ENCODE measurements at regions not wholly inside any gene's neighbourhood (a gene's known extent, or its start where the extent isn't known, plus 50 kb on each side); places are given as distances from the start of the nearest gene placed in this dataset.

- TF ChIP-seq, protein P1, sequence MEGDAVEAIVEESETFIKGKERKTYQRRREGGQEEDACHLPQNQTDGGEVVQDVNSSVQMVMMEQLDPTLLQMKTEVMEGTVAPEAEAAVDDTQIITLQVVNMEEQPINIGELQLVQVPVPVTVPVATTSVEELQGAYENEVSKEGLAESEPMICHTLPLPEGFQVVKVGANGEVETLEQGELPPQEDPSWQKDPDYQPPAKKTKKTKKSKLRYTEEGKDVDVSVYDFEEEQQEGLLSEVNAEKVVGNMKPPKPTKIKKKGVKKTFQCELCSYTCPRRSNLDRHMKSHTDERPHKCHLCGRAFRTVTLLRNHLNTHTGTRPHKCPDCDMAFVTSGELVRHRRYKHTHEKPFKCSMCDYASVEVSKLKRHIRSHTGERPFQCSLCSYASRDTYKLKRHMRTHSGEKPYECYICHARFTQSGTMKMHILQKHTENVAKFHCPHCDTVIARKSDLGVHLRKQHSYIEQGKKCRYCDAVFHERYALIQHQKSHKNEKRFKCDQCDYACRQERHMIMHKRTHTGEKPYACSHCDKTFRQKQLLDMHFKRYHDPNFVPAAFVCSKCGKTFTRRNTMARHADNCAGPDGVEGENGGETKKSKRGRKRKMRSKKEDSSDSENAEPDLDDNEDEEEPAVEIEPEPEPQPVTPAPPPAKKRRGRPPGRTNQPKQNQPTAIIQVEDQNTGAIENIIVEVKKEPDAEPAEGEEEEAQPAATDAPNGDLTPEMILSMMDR (IDR thresholded peaks at IDR 0.05; ENCODE audit: low read depth, low read length, missing input control): no peak
- TF ChIP-seq TAF1 (conservative IDR thresholded peaks at IDR 0.05): no peak
- TF ChIP-seq, protein P2, sequence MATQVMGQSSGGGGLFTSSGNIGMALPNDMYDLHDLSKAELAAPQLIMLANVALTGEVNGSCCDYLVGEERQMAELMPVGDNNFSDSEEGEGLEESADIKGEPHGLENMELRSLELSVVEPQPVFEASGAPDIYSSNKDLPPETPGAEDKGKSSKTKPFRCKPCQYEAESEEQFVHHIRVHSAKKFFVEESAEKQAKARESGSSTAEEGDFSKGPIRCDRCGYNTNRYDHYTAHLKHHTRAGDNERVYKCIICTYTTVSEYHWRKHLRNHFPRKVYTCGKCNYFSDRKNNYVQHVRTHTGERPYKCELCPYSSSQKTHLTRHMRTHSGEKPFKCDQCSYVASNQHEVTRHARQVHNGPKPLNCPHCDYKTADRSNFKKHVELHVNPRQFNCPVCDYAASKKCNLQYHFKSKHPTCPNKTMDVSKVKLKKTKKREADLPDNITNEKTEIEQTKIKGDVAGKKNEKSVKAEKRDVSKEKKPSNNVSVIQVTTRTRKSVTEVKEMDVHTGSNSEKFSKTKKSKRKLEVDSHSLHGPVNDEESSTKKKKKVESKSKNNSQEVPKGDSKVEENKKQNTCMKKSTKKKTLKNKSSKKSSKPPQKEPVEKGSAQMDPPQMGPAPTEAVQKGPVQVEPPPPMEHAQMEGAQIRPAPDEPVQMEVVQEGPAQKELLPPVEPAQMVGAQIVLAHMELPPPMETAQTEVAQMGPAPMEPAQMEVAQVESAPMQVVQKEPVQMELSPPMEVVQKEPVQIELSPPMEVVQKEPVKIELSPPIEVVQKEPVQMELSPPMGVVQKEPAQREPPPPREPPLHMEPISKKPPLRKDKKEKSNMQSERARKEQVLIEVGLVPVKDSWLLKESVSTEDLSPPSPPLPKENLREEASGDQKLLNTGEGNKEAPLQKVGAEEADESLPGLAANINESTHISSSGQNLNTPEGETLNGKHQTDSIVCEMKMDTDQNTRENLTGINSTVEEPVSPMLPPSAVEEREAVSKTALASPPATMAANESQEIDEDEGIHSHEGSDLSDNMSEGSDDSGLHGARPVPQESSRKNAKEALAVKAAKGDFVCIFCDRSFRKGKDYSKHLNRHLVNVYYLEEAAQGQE (IDR thresholded peaks at IDR 0.05): no peak
- TF ChIP-seq SP1 (IDR thresholded peaks at IDR 0.05): no peak
- TF ChIP-seq RAD21 (IDR thresholded peaks at IDR 0.05): no peak
- no peak for TF ChIP-seq ATF3 (IDR thresholded peaks at IDR 0.05)
- TF ChIP-seq JUND (IDR thresholded peaks at IDR 0.05): no peak
- no peak for TF ChIP-seq EGR1 (IDR thresholded peaks at IDR 0.05; ENCODE audit: low read depth in 2 of 2)
- no peak for TF ChIP-seq YY1 (IDR thresholded peaks at IDR 0.05)
- no peak for TF ChIP-seq HNF4A (conservative IDR thresholded peaks at IDR 0.05)
- TF ChIP-seq MAX (IDR thresholded peaks at IDR 0.05): no peak
- TF ChIP-seq, protein P3, sequence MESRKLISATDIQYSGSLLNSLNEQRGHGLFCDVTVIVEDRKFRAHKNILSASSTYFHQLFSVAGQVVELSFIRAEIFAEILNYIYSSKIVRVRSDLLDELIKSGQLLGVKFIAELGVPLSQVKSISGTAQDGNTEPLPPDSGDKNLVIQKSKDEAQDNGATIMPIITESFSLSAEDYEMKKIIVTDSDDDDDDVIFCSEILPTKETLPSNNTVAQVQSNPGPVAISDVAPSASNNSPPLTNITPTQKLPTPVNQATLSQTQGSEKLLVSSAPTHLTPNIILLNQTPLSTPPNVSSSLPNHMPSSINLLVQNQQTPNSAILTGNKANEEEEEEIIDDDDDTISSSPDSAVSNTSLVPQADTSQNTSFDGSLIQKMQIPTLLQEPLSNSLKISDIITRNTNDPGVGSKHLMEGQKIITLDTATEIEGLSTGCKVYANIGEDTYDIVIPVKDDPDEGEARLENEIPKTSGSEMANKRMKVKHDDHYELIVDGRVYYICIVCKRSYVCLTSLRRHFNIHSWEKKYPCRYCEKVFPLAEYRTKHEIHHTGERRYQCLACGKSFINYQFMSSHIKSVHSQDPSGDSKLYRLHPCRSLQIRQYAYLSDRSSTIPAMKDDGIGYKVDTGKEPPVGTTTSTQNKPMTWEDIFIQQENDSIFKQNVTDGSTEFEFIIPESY (IDR thresholded peaks at IDR 0.05): no peak
- TF ChIP-seq FOXA1 (IDR thresholded peaks at IDR 0.05): no peak
- no peak for TF ChIP-seq HNF4G (IDR thresholded peaks at IDR 0.05)
Measured at GRCh38 chr2:181264001-181264400, 193.2 kb upstream of the ITGA4 start.
